Suprapubic skin (tissue), 4 donors: ENCODE measurements at regions not wholly inside any gene's neighbourhood (a gene's known extent, or its start where the extent isn't known, plus 50 kb on each side); places are given as distances from the start of the nearest gene placed in this dataset.

Experiments
- EP300 ChIP-seq: sonication (generic); formaldehyde crosslinking; IDR thresholded peaks from one replicate; pipeline ENCODE4 v1.6.1; 2017; ENCODE audit warnings: antibody characterized with exemption
- POLR2A ChIP-seq, 2 donors: fragments of 450-650 bp; IDR thresholded peaks; one replicate each; pipeline ENCODE4 v1.6.1; 2017; ENCODE audit warnings: antibody characterized with exemption in 2 of 2, mild to moderate bottlenecking in 2 of 2, moderate library complexity in 2 of 2
- POLR2AphosphoS5 ChIP-seq, 3 donors: sonication (generic); formaldehyde crosslinking; IDR thresholded peaks; one replicate each; pipeline ENCODE4 v1.6.1; 2017; ENCODE audit warnings: antibody characterized with exemption in 3 of 3
- TF ChIP-seq, protein P1 (sequence below), 2 donors: fragments of 200-600 bp in 1 of 2; fragments of 450-650 bp in 1 of 2; sonication (generic) in 1 of 2; IDR thresholded peaks; one replicate each; pipeline ENCODE4 v1.5.1; 2016 to 2019; ENCODE audit warnings: antibody characterized with exemption in 2 of 2, mild to moderate bottlenecking in 1 of 2, moderate library complexity in 1 of 2

DNA sequence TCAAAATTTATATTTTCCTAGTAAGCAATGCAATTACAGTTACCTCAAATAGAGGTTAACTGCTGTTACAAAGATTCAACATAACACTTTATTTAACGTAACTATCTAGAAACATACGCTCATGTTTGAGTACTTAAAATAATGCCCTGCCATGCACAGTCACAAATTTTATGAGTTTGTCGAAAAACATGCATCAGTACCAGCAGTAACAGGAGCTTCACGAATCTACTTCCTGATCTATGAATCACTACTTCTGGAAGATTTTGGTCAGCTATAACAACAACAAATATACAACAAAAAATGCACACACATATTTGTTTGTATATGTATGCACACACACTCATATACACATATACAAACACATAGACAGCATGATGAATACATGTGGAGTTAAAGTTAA is 881.8 kb downstream of the FSCB start:
- TF ChIP-seq, protein P1, sequence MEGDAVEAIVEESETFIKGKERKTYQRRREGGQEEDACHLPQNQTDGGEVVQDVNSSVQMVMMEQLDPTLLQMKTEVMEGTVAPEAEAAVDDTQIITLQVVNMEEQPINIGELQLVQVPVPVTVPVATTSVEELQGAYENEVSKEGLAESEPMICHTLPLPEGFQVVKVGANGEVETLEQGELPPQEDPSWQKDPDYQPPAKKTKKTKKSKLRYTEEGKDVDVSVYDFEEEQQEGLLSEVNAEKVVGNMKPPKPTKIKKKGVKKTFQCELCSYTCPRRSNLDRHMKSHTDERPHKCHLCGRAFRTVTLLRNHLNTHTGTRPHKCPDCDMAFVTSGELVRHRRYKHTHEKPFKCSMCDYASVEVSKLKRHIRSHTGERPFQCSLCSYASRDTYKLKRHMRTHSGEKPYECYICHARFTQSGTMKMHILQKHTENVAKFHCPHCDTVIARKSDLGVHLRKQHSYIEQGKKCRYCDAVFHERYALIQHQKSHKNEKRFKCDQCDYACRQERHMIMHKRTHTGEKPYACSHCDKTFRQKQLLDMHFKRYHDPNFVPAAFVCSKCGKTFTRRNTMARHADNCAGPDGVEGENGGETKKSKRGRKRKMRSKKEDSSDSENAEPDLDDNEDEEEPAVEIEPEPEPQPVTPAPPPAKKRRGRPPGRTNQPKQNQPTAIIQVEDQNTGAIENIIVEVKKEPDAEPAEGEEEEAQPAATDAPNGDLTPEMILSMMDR (IDR thresholded peaks at IDR 0.05): no peak
- TF ChIP-seq EP300: no peak
- TF ChIP-seq POLR2AphosphoS5 (IDR thresholded peaks at IDR 0.05): no peak
- no peak for TF ChIP-seq POLR2A (IDR thresholded peaks at IDR 0.05)
